A549 (cell line): ENCODE measurements at regions not wholly inside any gene's neighbourhood (a gene's known extent, or its start where the extent isn't known, plus 50 kb on each side); places are given as distances from the start of the nearest gene placed in this dataset.
"Not testable (repeated sequence)": the region's sequence is repeated elsewhere in the genome, so short reads cannot be mapped to it uniquely, and the experiment has no call there.

Experiments used
- ATAC-seq, 2 experiments: fragments of 200-7000 bp in 1 of 2; fragments of >200 bp in 1 of 2; cut with Nextera tagmentation in 1 of 2; cut with Tn5 transposase in 1 of 2; 3 replicates each; pipeline versions ENCODE4 v1.8.0 to v1.9.1; 2018 to 2020; ENCODE audit warnings: mild to moderate bottlenecking in 1 of 2, moderate library complexity in 1 of 2
- CTCF ChIA-PET: fragments of 300-600 bp; sonication (Branson Sonifier 250); formaldehyde crosslinking; extraction: SDS; loops from one replicate; lab custom pipeline; 2021; ENCODE audit warnings: antibody characterized with exemption, inconsistent platforms; lab: Yijun Ruan, JAX
- POLR2A ChIA-PET: fragments of 350-600 bp; formaldehyde crosslinking; extraction: SDS; loops from one replicate; lab custom pipeline; 2021; ENCODE audit warnings: antibody characterized with exemption, inconsistent platforms; lab: Yijun Ruan, JAX
- DNase-seq, 2 experiments: peaks; one replicate each; pipeline versions ENCODE4 v3.0.0 to v3.0.0-alpha.2; 2011 to 2016; ENCODE audit warnings: low read depth in 1 of 2, low spot score in 1 of 2
- FAIRE-seq: peaks from 2 replicates; lab custom pipeline; 2011; peaks lifted over from hg19 to GRCh38; lab: Jason Lieb, UNC
- H3K27ac ChIP-seq, 2 experiments: fragments of >200 bp; sonication (Bioruptor Twin); formaldehyde crosslinking; 3 replicates each; pipeline ENCODE4 v1.5.1; 2016 to 2017
- H3K4me1 ChIP-seq: fragments of >200 bp; sonication (Bioruptor Twin); formaldehyde crosslinking; 3 replicates; pipeline ENCODE4 v1.6.1; 2016
- H3K4me2 ChIP-seq: fragments of >200 bp; sonication (Bioruptor Twin); formaldehyde crosslinking; 3 replicates; pipeline ENCODE4 v1.6.1; 2016
- H3K4me3 ChIP-seq: fragments of >200 bp; sonication (Bioruptor Twin); formaldehyde crosslinking; 3 replicates; pipeline ENCODE4 v1.5.1; 2016
- H3K9me3 ChIP-seq: fragments of >200 bp; sonication (Bioruptor Twin); formaldehyde crosslinking; 3 replicates; pipeline ENCODE4 v1.6.1; 2016
- CBX2 ChIP-seq: fragments of 200-600 bp; sonication (generic); IDR thresholded peaks from 2 replicates; pipeline ENCODE4 v1.6.1; 2016; ENCODE audit warnings: low read depth, mild to moderate bottlenecking, borderline replicate concordance
- CEBPB ChIP-seq, 2 experiments: fragments of >200 bp in 1 of 2; sonication (Bioruptor Twin) in 1 of 2; formaldehyde crosslinking in 1 of 2; IDR thresholded peaks; 2 replicates each; pipeline ENCODE4 v1.6.1; 2012 to 2016
- EP300 ChIP-seq, 2 experiments: fragments of >200 bp; sonication (Bioruptor Twin); formaldehyde crosslinking; IDR thresholded peaks; 2 replicates in 1 of 2; 3 replicates in 1 of 2; pipeline ENCODE4 v1.6.1; 2016 to 2017
- KDM1A ChIP-seq: fragments of 200-600 bp; sonication (generic); IDR thresholded peaks from 2 replicates; pipeline ENCODE4 v1.6.1; 2016; ENCODE audit warnings: low read depth, mild to moderate bottlenecking
- KDM5A ChIP-seq: fragments of 200-600 bp; sonication (generic); IDR thresholded peaks from 2 replicates; pipeline ENCODE4 v1.6.1; 2016; ENCODE audit warnings: antibody characterized with exemption, mild to moderate bottlenecking
- MYC ChIP-seq: IDR thresholded peaks from 2 replicates; pipeline ENCODE4 v1.6.1; 2012; ENCODE audit warnings: mild to moderate bottlenecking, inconsistent platforms, low read length, improper control_type of control experiment, borderline replicate concordance
- NR3C1 ChIP-seq: fragments of >200 bp; sonication (Bioruptor Twin); formaldehyde crosslinking; IDR thresholded peaks from 3 replicates; pipeline ENCODE4 v1.6.1; 2017
- POLR2A ChIP-seq: IDR thresholded peaks from 2 replicates; pipeline ENCODE4 v1.6.1; 2012; ENCODE audit warnings: mild to moderate bottlenecking, low read length
- POLR2AphosphoS2 ChIP-seq: conservative IDR thresholded peaks from 2 replicates; pipeline ENCODE4 v1.6.1; 2012; ENCODE audit warnings: low read length, improper control_type of control experiment, inconsistent platforms
- RNF2 ChIP-seq: fragments of 200-600 bp; sonication (generic); IDR thresholded peaks from 2 replicates; pipeline ENCODE4 v1.6.1; 2016; ENCODE audit warnings: low read depth, mild to moderate bottlenecking, antibody characterized with exemption, moderate library complexity, borderline replicate concordance
- TP53 ChIP-seq: fragments of 250-450 bp; sonication (Bioruptor Pico); IDR thresholded peaks from 2 replicates; pipeline ENCODE4 v1.5.0; 2021; ENCODE audit warnings: mild to moderate bottlenecking, moderate library complexity
- ZFP36 ChIP-seq: fragments of 450-650 bp; IDR thresholded peaks from 2 replicates; pipeline ENCODE4 v1.6.1; 2014; ENCODE audit warnings: borderline replicate concordance; ENCODE audit not compliant: partially characterized antibody
- ZNF302 ChIP-seq: fragments of 250-450 bp; sonication (Bioruptor Pico); IDR thresholded peaks from 2 replicates; pipeline ENCODE4 v1.9.0; 2021; ENCODE audit warnings: inconsistent platforms, mild to moderate bottlenecking, moderate library complexity
- WGBS: methylation state at CpG from one replicate; pipeline ENCODE4 v1.1.6; 2017; ENCODE audit errors: missing lambda C conversion rate; 5-methylcytosine and 5-hydroxymethylcytosine counted together
- TF ChIP-seq, protein P1 (sequence below): fragments of 150-350 bp; IDR thresholded peaks from 2 replicates; pipeline ENCODE4 v1.6.1; 2014; ENCODE audit warnings: low read depth, mild to moderate bottlenecking, low read length
- TF ChIP-seq, protein P2 (sequence below): fragments of >200 bp; sonication (Bioruptor Twin); formaldehyde crosslinking; IDR thresholded peaks from 3 replicates; pipeline ENCODE4 v1.6.1; 2016
- TF ChIP-seq, protein P3 (sequence below): IDR thresholded peaks from 2 replicates; pipeline ENCODE4 v1.6.1; 2012
- TF ChIP-seq, protein P4 (sequence below): fragments of 250-450 bp; sonication (Bioruptor Pico); IDR thresholded peaks from 2 replicates; pipeline ENCODE4 v1.5.0; 2020; ENCODE audit warnings: low read depth, mild to moderate bottlenecking, moderate library complexity

DNA sequence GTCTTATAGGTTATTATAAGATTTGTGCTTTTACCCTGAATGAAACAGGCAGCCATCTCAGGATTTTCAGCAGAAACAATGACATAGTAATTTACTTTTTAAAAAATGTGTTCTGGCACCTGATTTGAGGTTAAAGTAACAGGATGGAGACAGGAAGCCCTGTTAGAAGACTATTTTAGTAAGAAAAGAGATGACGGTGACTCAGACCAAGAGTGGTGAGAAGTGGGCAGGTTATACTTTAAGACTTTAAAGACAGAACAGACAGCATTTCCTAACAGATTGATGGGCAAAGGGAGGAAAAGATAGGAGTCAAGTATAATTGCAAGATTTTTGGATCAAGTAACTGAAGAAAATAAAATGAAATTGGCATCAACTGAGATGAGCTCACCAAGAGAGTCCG lies 436.8 kb upstream of the NR5A2 start:
- Histone ChIP-seq H3K4me1 (no peaks in the 10 kb centered on the region), H3K27ac (no peak overlapping the region), H3K9me3 (no peaks in the 10 kb centered on the region), H3K4me3 (no peak overlapping the region), H3K4me2 (no peak overlapping the region)
- WGBS, result 68% methylated on average over 2 of the region's 2 CpGs
- FAIRE-seq (no peak), ATAC-seq (no peak), DNase-seq (no peak)
- ChIA-PET POLR2A (no interaction called here), CTCF (no interaction called here)
- TF ChIP-seq NR3C1, result no peak
- no peak for TF ChIP-seq CBX2
- no peak for TF ChIP-seq TP53

DNA sequence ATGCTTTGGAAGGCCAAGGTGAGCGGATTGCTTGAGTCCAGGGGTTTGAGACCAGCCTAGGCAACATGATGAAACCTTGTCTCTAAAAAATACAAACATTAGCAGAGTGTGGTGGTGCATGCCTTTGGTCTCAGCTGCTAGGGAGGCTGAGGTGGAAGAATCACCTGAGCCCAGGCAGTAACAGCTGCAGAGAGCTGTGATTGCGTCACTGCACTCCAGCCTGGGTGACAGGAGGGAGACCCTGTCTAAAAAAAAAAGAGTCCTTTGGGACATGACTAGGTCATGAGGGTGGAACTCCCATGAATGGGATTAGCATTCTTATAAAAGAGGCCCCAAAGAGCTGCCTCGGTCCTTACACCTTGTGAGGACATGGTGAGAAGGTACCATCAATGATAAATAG lies 436.0 kb upstream of the NR5A2 start:
- 73% methylated on average over 3 of the region's 3 CpGs for WGBS
- DNase-seq, result no peak
- Histone ChIP-seq H3K4me3 (no peak overlapping the region), H3K4me2 (no peak overlapping the region), H3K4me1 (no peaks in the 10 kb centered on the region), H3K27ac (no peak overlapping the region), H3K9me3 (no peaks in the 10 kb centered on the region; the same call in 2 of the 3 replicates)
- ATAC-seq, result no peak
- POLR2A ChIA-PET, result no interaction called here
- CTCF ChIA-PET, result no interaction called here
- FAIRE-seq, result no peak
- TF ChIP-seq EP300 (IDR thresholded peaks at IDR 0.05), result no peak
- TF ChIP-seq KDM1A, result no peak
- TF ChIP-seq, protein P1, sequence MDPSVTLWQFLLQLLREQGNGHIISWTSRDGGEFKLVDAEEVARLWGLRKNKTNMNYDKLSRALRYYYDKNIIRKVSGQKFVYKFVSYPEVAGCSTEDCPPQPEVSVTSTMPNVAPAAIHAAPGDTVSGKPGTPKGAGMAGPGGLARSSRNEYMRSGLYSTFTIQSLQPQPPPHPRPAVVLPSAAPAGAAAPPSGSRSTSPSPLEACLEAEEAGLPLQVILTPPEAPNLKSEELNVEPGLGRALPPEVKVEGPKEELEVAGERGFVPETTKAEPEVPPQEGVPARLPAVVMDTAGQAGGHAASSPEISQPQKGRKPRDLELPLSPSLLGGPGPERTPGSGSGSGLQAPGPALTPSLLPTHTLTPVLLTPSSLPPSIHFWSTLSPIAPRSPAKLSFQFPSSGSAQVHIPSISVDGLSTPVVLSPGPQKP, result no peak
- TF ChIP-seq CEBPB (IDR thresholded peaks at IDR 0.05), result 0 out of 4 replicates have a peak, but pooled peaks of 1 of the 2 experiments have one; percentile 8

DNA sequence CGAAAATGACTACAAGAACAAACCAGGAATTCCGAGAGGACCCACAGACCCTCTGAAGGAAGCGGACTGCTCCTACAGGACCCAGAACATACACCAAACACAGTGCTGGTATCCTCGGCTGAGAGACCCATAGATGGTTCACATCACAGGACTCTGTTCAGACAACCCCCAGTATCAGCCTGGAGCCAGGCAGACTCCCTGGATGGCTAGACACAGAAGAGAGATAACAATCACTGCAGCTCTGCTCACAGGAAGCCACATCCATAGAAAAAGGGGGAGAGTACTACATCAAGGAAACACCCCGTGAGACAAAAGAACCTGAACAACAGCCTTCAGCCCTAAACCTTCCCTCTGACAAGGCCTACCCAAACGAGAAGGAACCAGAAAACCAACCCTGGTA lies 434.0 kb upstream of the NR5A2 start:
- no peak for FAIRE-seq
- no peak for ATAC-seq
- Histone ChIP-seq H3K4me3 (no peak overlapping the region), H3K4me1 (no peaks in the 10 kb centered on the region), H3K9me3 (no peaks in the 10 kb centered on the region; the same call in 2 of the 3 replicates), H3K27ac (no peak overlapping the region), H3K4me2 (no peak overlapping the region)
- TF ChIP-seq CEBPB (IDR thresholded peaks at IDR 0.05) (no peak), POLR2A (no peak), POLR2AphosphoS2 (no peak), ZNF302 (CRISPR knock-in tag) (no peak), MYC (no peak), KDM5A (no peak), ZFP36 (no peak), RNF2 (no peak)
- TF ChIP-seq, protein P2, sequence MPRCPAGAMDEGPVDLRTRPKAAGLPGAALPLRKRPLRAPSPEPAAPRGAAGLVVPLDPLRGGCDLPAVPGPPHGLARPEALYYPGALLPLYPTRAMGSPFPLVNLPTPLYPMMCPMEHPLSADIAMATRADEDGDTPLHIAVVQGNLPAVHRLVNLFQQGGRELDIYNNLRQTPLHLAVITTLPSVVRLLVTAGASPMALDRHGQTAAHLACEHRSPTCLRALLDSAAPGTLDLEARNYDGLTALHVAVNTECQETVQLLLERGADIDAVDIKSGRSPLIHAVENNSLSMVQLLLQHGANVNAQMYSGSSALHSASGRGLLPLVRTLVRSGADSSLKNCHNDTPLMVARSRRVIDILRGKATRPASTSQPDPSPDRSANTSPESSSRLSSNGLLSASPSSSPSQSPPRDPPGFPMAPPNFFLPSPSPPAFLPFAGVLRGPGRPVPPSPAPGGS, result no peak
- TF ChIP-seq, protein P3, sequence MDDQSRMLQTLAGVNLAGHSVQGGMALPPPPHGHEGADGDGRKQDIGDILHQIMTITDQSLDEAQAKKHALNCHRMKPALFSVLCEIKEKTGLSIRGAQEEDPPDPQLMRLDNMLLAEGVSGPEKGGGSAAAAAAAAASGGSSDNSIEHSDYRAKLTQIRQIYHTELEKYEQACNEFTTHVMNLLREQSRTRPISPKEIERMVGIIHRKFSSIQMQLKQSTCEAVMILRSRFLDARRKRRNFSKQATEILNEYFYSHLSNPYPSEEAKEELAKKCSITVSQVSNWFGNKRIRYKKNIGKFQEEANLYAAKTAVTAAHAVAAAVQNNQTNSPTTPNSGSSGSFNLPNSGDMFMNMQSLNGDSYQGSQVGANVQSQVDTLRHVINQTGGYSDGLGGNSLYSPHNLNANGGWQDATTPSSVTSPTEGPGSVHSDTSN, result no peak
- TF ChIP-seq, protein P4, sequence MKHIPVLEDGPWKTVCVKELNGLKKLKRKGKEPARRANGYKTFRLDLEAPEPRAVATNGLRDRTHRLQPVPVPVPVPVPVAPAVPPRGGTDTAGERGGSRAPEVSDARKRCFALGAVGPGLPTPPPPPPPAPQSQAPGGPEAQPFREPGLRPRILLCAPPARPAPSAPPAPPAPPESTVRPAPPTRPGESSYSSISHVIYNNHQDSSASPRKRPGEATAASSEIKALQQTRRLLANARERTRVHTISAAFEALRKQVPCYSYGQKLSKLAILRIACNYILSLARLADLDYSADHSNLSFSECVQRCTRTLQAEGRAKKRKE, result no peak
- no peak for DNase-seq
- ChIA-PET CTCF (no interaction called here), POLR2A (no interaction called here)
- WGBS, result 52% methylated on average over 6 of the region's 6 CpGs

DNA sequence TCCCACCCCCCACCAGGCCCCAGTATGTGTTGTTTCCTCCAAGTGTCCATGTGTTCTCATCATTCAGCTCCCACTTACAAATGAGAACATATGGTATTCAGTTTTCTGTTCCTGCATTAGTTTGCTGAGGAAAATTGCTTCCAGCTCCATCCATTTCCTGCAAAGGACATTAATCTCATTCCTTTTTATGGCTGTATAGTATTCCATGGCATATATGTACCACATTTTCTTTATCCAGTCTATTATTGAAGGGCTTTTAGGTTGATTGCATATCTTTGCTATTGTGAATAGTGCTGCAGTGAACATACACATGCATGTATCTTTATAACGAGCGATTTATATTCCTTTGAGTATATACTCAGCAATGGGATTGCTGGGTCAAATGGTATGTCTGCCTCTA lies 431.1 kb upstream of the NR5A2 start:
- POLR2A ChIA-PET, H3K9me3 ChIP-seq, ATAC-seq, H3K4me2 ChIP-seq, H3K27ac ChIP-seq, H3K4me1 ChIP-seq, FAIRE-seq, DNase-seq, H3K4me3 ChIP-seq: not testable (repeated sequence)
- CTCF ChIA-PET, result interaction anchor here (0.6 kb wide), 1 partner anchor 72 kb away, joined by 5 read pairs; no protein-coding TSS in a partner anchor
- WGBS, result 52% methylated on average over 2 of the region's 2 CpGs
